ENCODE measurements at regions not wholly inside any gene's neighbourhood (a gene's known extent, or its start where the extent isn't known, plus 50 kb on each side); places are given as distances from the start of the nearest gene placed in this dataset.

GRCh38 chr12:19596434-19597166 lies 157.3 kb downstream of the AEBP2 start:
- no peak for DNase-seq (ENCODE audit: insufficient read length, low spot score)
- TF ChIP-seq SPI1 (IDR thresholded peaks at IDR 0.05; ENCODE audit: low read depth, low read length) (no peak), PAX5 (IDR thresholded peaks at IDR 0.05; ENCODE audit: insufficient read depth, low read length, severe bottlenecking) (no peak), POLR2AphosphoS5 (IDR thresholded peaks at IDR 0.05; ENCODE audit: low read depth, low read length) (no peak), POU2F2 (IDR thresholded peaks at IDR 0.05; ENCODE audit: low read depth, low read length) (no peak), POLR2A (IDR thresholded peaks at IDR 0.05; ENCODE audit: low read depth, low read length) (no peak), TAF1 (IDR thresholded peaks at IDR 0.05; ENCODE audit: low read depth, low read length) (no peak)
- FAIRE-seq: no peak

- DNase-seq (ENCODE audit: insufficient read length, low spot score): no peak
Measured at GRCh38 chr12:19597167-19598026, 158.1 kb downstream of the AEBP2 start.

GRCh38 chr12:19605720-19606119 lies 166.4 kb downstream of the AEBP2 start:
- DNase-seq (ENCODE audit: insufficient read length, low spot score) (no peak), FAIRE-seq (no peak)
- no peak for TF ChIP-seq POU2F2 (IDR thresholded peaks at IDR 0.05; ENCODE audit: low read depth, low read length)
- no peak for TF ChIP-seq PAX5 (IDR thresholded peaks at IDR 0.05; ENCODE audit: insufficient read depth, low read length, severe bottlenecking)
- no peak for TF ChIP-seq POLR2AphosphoS5 (IDR thresholded peaks at IDR 0.05; ENCODE audit: low read depth, low read length)
- no peak for TF ChIP-seq TAF1 (IDR thresholded peaks at IDR 0.05; ENCODE audit: low read depth, low read length)
- no peak for TF ChIP-seq SPI1 (IDR thresholded peaks at IDR 0.05; ENCODE audit: low read depth, low read length)
- no peak for TF ChIP-seq POLR2A (IDR thresholded peaks at IDR 0.05; ENCODE audit: low read depth, low read length)

More at GRCh38 chr12:19597167-19598026, 158.1 kb downstream of the AEBP2 start:
- TF ChIP-seq PAX5 (IDR thresholded peaks at IDR 0.05; ENCODE audit: insufficient read depth, low read length, severe bottlenecking): no peak
- no peak for TF ChIP-seq TAF1 (IDR thresholded peaks at IDR 0.05; ENCODE audit: low read depth, low read length)
- TF ChIP-seq POLR2A (IDR thresholded peaks at IDR 0.05; ENCODE audit: low read depth, low read length): no peak
- no peak for TF ChIP-seq SPI1 (IDR thresholded peaks at IDR 0.05; ENCODE audit: low read depth, low read length)
- no peak for FAIRE-seq

- FAIRE-seq: no peak
- no peak for DNase-seq (ENCODE audit: insufficient read length, low spot score)
Measured at GRCh38 chr12:19608039-19608438, 168.7 kb downstream of the AEBP2 start.

GRCh38 chr12:19613051-19613535 lies 173.8 kb downstream of the AEBP2 start:
- FAIRE-seq: no peak
- no peak for TF ChIP-seq PAX5 (IDR thresholded peaks at IDR 0.05; ENCODE audit: insufficient read depth, low read length, severe bottlenecking)
- no peak for TF ChIP-seq POU2F2 (IDR thresholded peaks at IDR 0.05; ENCODE audit: low read depth, low read length)
- no peak for TF ChIP-seq POLR2A (IDR thresholded peaks at IDR 0.05; ENCODE audit: low read depth, low read length)
- no peak for TF ChIP-seq POLR2AphosphoS5 (IDR thresholded peaks at IDR 0.05; ENCODE audit: low read depth, low read length)
- TF ChIP-seq SPI1 (IDR thresholded peaks at IDR 0.05; ENCODE audit: low read depth, low read length): no peak
- no peak for DNase-seq (ENCODE audit: insufficient read length, low spot score)

More at GRCh38 chr12:19608039-19608438, 168.7 kb downstream of the AEBP2 start:
- no peak for TF ChIP-seq POLR2A (IDR thresholded peaks at IDR 0.05; ENCODE audit: low read depth, low read length)
- TF ChIP-seq TAF1 (IDR thresholded peaks at IDR 0.05; ENCODE audit: low read depth, low read length): no peak
- no peak for TF ChIP-seq PAX5 (IDR thresholded peaks at IDR 0.05; ENCODE audit: insufficient read depth, low read length, severe bottlenecking)
- TF ChIP-seq POLR2AphosphoS5 (IDR thresholded peaks at IDR 0.05; ENCODE audit: low read depth, low read length): no peak

- DNase-seq (ENCODE audit: insufficient read length, low spot score) (no peak), FAIRE-seq (no peak)
- no peak for TF ChIP-seq PAX5 (IDR thresholded peaks at IDR 0.05; ENCODE audit: insufficient read depth, low read length, severe bottlenecking)
- TF ChIP-seq TAF1 (IDR thresholded peaks at IDR 0.05; ENCODE audit: low read depth, low read length): no peak
Measured at GRCh38 chr12:19614601-19615383, 175.5 kb downstream of the AEBP2 start.

- TF ChIP-seq POLR2AphosphoS5 (IDR thresholded peaks at IDR 0.05; ENCODE audit: low read depth, low read length) (no peak), POLR2A (IDR thresholded peaks at IDR 0.05; ENCODE audit: low read depth, low read length) (no peak), PAX5 (IDR thresholded peaks at IDR 0.05; ENCODE audit: insufficient read depth, low read length, severe bottlenecking) (no peak), SPI1 (IDR thresholded peaks at IDR 0.05; ENCODE audit: low read depth, low read length) (no peak), POU2F2 (IDR thresholded peaks at IDR 0.05; ENCODE audit: low read depth, low read length) (no peak), TAF1 (IDR thresholded peaks at IDR 0.05; ENCODE audit: low read depth, low read length) (no peak)
- no peak for DNase-seq (ENCODE audit: insufficient read length, low spot score)
- FAIRE-seq: no peak
Measured at GRCh38 chr12:19615384-19615725, 176.1 kb downstream of the AEBP2 start.

- TF ChIP-seq POU2F2 (IDR thresholded peaks at IDR 0.05; ENCODE audit: low read depth, low read length) (no peak), SPI1 (IDR thresholded peaks at IDR 0.05; ENCODE audit: low read depth, low read length) (no peak), POLR2A (IDR thresholded peaks at IDR 0.05; ENCODE audit: low read depth, low read length) (no peak), POLR2AphosphoS5 (IDR thresholded peaks at IDR 0.05; ENCODE audit: low read depth, low read length) (no peak), PAX5 (IDR thresholded peaks at IDR 0.05; ENCODE audit: insufficient read depth, low read length, severe bottlenecking) (no peak), TAF1 (IDR thresholded peaks at IDR 0.05; ENCODE audit: low read depth, low read length) (no peak)
- no peak for FAIRE-seq
- no peak for DNase-seq (ENCODE audit: insufficient read length, low spot score)
Measured at GRCh38 chr12:19616781-19617180, 177.5 kb downstream of the AEBP2 start.

- FAIRE-seq (no peak), DNase-seq (ENCODE audit: insufficient read length, low spot score) (no peak)
- TF ChIP-seq POU2F2 (IDR thresholded peaks at IDR 0.05; ENCODE audit: low read depth, low read length) (no peak), SPI1 (IDR thresholded peaks at IDR 0.05; ENCODE audit: low read depth, low read length) (no peak), POLR2AphosphoS5 (IDR thresholded peaks at IDR 0.05; ENCODE audit: low read depth, low read length) (no peak), PAX5 (IDR thresholded peaks at IDR 0.05; ENCODE audit: insufficient read depth, low read length, severe bottlenecking) (no peak), POLR2A (IDR thresholded peaks at IDR 0.05; ENCODE audit: low read depth, low read length) (no peak), TAF1 (IDR thresholded peaks at IDR 0.05; ENCODE audit: low read depth, low read length) (no peak)
Measured at GRCh38 chr12:19620222-19620621, 180.9 kb downstream of the AEBP2 start.

All from GM12891 (cell line).